ENCODE measurements at regions not wholly inside any gene's neighbourhood (a gene's known extent, or its start where the extent isn't known, plus 50 kb on each side); places are given as distances from the start of the nearest gene placed in this dataset.

DNA sequence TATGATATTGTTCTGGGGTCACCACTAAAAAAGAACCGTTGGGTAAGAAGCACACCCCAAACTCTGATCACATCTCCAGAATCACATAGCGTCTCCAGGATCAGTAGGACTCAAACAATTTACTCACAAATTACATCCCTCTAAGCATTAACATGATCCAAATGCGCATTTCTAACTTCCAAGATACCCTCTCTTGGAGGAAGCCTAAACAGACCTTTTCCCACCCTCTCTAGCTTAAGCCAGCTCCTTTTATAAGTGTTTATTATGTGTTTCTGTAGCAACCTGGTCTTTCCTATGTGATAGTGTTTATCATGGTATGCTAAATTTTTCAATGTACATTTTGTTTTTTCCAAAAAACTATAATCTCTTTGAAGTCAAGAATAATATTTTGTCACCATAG is 1846.5 kb downstream of the OLFM4 start:
- no peak for TF ChIP-seq POLR2A (IDR thresholded peaks at IDR 0.05)
- no peak for TF ChIP-seq CTCF (IDR thresholded peaks at IDR 0.05)
